Mucosa of descending colon (tissue), 3 donors: ENCODE measurements at regions not wholly inside any gene's neighbourhood (a gene's known extent, or its start where the extent isn't known, plus 50 kb on each side); places are given as distances from the start of the nearest gene placed in this dataset.

Experiments
- ATAC-seq: fragments of 200-7000 bp; cut with Tn5 transposase; one replicate; pipeline ENCODE4 v1.9.1; 2020; ENCODE audit warnings: mild to moderate bottlenecking, moderate library complexity
- DNase-seq, 3 donors: peaks; one replicate each; pipeline ENCODE4 v3.0.0-alpha.2; 2020
- H3K36me3 ChIP-seq: fragments of 200-600 bp; one replicate; pipeline ENCODE4 v1.8.0; 2021; ENCODE audit warnings: low read depth, mild to moderate bottlenecking
- H3K4me1 ChIP-seq: fragments of 200-600 bp; one replicate; pipeline ENCODE4 v1.8.0; 2021; ENCODE audit warnings: low read depth, mild to moderate bottlenecking
- H3K4me3 ChIP-seq: fragments of 200-600 bp; one replicate; pipeline ENCODE4 v1.8.0; 2021; ENCODE audit warnings: mild to moderate bottlenecking
- H3K9me3 ChIP-seq: fragments of 200-600 bp; one replicate; pipeline ENCODE4 v1.8.0; 2021; ENCODE audit warnings: mild to moderate bottlenecking
- CTCF ChIP-seq: fragments of 200-600 bp; IDR thresholded peaks from one replicate; pipeline ENCODE4 v1.8.0; 2022; ENCODE audit warnings: antibody characterized with exemption, mild to moderate bottlenecking
- intact Hi-C, 2 donors: fragments of 100-400 bp; cut with DNase I in 1 of 2; cut with micrococcal nuclease in 1 of 2; formaldehyde crosslinking; loops; one replicate each; pipeline versions ENCODE4 v1.11.0 to v1.11.1; 2022; cut with DNase I, micrococcal nuclease
- donor health status: DM: no; HTN: no; CAD: no; lungs with moderate emphysema.
- donor health status: DM: no; HTN: no; CAD: no.
- donor health status: DM: no; HTN: yes; CAD: no.

DNA sequence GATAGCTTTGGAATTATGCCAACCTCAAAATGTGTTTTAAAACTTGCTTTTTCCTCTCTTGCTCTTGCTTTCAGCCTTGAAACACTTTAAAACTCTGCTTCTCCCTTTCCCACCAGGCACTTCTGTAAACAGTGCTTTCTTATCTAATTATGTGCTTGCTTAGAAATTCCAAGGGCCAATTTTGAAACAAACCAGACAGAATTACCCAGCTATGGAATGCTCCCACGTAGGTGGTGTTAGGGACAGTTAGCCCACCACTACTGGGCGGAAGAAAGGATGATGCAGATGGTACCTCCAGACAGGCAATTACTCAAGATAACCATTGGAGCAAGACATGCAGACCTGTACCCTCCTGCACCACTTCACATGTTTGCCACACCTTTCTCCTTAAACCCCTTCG, 523.0 kb upstream of the PTPRD start:
- Histone ChIP-seq H3K36me3 (no peaks in the 10 kb centered on the region), H3K9me3 (peaks cover 17% of the 10 kb centered on the region), H3K4me1 (no peaks in the 10 kb centered on the region), H3K4me3 (no peak overlapping the region)
- DNase-seq, result no peak
- TF ChIP-seq CTCF, result no peak
- intact Hi-C loops, result no loop called here
- ATAC-seq, result no peak

DNA sequence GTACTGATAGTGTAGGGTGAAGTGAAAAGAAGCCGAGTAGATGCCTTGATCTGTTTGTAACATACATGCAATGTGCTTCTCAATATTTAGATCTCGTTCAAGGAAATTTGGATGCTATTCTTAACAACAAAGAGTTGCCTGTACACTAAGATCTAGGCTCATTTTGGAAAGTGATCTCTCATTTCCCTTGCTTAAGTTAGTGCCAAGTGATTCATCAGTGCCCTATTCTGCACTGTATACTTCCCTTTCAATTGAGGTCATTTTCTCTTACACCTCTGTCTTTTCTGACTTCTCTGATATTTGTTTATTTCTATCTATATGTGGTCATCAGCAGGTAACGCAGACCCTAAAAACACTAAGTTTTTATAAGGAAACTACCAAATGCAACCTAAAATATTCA, 528.6 kb upstream of the PTPRD start:
- intact Hi-C loops, result no loop called here
- H3K36me3 ChIP-seq, result no peaks in the 10 kb centered on the region
- no peak for TF ChIP-seq CTCF
- peaks cover 37% of the 10 kb centered on the region for H3K9me3 ChIP-seq
- DNase-seq, result no peak
- no peak for ATAC-seq
- no peaks in the 10 kb centered on the region for H3K4me1 ChIP-seq
- no peak overlapping the region for H3K4me3 ChIP-seq

- no peaks in the 10 kb centered on the region for H3K4me1 ChIP-seq
- H3K9me3 ChIP-seq, result peaks cover 38% of the 10 kb centered on the region
- no peak overlapping the region for H3K4me3 ChIP-seq
These were observed 530.4 kb upstream of the PTPRD start for GRCh38 chr9:11142965-11143738.

DNA sequence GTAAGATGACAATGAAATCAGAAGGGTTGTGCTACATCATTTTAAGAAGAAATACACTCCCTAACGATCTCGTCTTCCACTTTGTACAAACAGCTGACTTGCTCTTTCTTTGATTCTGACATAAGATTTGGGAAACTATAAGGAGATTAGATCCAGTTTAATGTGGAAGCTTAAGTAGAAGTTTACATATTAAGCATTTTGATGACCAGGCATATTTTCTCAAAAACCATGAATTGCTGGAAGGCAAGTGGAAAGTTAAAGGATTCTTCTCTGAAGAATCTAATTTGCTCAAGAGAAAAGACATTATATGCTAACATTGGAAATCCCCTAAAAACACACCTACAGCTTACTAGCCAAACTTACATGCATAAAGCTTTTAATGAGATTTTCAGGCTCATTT, 531.9 kb upstream of the PTPRD start:
- Histone ChIP-seq H3K9me3 (peaks cover 42% of the 10 kb centered on the region), H3K4me1 (no peaks in the 10 kb centered on the region), H3K4me3 (no peak overlapping the region), H3K36me3 (no peaks in the 10 kb centered on the region)
- no peak for ATAC-seq
- no peak for DNase-seq
- intact Hi-C loops, result no loop called here
- no peak for TF ChIP-seq CTCF

More at GRCh38 chr9:11142965-11143738, 530.4 kb upstream of the PTPRD start:
- TF ChIP-seq CTCF, result no peak
- ATAC-seq, result no peak
- no peaks in the 10 kb centered on the region for H3K36me3 ChIP-seq
- no peak for DNase-seq
- intact Hi-C loops, result no loop called here

GRCh38 chr9:11148189-11148588, 535.4 kb upstream of the PTPRD start:
- Histone ChIP-seq H3K36me3 (no peaks in the 10 kb centered on the region), H3K4me1 (no peaks in the 10 kb centered on the region), H3K4me3 (no peak overlapping the region), H3K9me3 (peaks cover 55% of the 10 kb centered on the region)
- ATAC-seq (no peak), DNase-seq (no peak)
- intact Hi-C loops, result no loop called here
- no peak for TF ChIP-seq CTCF

DNA sequence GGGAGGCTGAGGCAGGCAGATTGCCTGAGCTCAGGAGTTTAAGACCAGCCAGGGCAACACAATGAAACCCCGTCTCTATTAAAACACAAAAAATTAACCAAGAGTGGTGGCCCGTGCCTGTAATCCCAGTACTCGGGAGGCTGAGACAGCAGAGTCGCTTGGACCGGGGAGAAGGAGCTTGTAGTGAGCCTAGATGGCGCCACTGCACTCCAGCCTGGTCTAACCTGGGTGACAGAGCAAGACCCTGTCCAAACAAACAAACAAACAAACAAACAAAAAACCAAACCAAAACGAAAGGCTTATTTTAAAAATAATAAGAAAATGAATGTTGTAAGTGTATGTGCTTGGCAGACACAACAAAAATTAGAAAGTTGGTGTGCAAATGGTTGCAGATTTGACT, 536.3 kb upstream of the PTPRD start:
- intact Hi-C loops, result no loop called here
- H3K9me3 ChIP-seq, result peaks cover 52% of the 10 kb centered on the region
- no peaks in the 10 kb centered on the region for H3K36me3 ChIP-seq
- H3K4me1 ChIP-seq, result no peaks in the 10 kb centered on the region
- ATAC-seq (no peak), DNase-seq (no peak)
- no peak overlapping the region for H3K4me3 ChIP-seq
- no peak for TF ChIP-seq CTCF
